ENCODE measurements at regions not wholly inside any gene's neighbourhood (a gene's known extent, or its start where the extent isn't known, plus 50 kb on each side); places are given as distances from the start of the nearest gene placed in this dataset.

DNA sequence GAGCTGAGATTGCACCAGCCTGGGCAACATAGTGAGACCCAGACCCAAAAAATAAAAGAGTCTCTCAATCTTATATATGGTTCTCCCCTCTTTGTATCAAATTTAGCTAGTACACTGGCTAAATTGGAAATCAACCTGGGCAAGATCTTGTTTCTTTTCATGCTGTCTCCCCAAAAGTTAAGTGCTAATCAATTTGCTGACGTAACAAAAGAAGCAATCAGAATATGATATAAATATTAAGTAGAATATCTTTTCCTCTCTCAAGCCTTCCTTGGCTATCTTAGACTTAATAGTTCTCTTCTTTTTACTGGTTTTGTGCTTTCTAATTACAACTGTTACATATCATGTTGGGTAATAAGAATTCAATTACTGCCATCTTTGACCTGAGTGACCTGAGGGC lies 258.9 kb downstream of the KCNRG start:
- no TSS peak for BruUV-seq (replicated peaks)
- TF ChIP-seq CTCF (IDR thresholded peaks at IDR 0.05; ENCODE audit: unreplicated experiment), result no peak
- Mint-ChIP-seq H3K4me1 (ENCODE audit: insufficient read depth, unreplicated experiment) (peaks cover 12% of the 10 kb centered on the region), H3K9me3 (ENCODE audit: unreplicated experiment) (no peaks in the 10 kb centered on the region), H3K27me3 (ENCODE audit: insufficient read depth, unreplicated experiment) (no peaks in the 10 kb centered on the region), H3K36me3 (ENCODE audit: insufficient read depth, unreplicated experiment) (no peaks in the 10 kb centered on the region), H3K4me3 (ENCODE audit: unreplicated experiment) (no peak overlapping the region), H3K27ac (ENCODE audit: low read depth, unreplicated experiment) (no peak overlapping the region)
- CTCF ChIA-PET, result interaction anchor here (0.7 to 1.0 kb wide), 3 partner anchors 150 to 277 kb away, joined by 3 to 5 read pairs (median 3); no protein-coding TSS in a partner anchor
- POLR2A ChIA-PET, result interaction anchor here (1.4 to 4.3 kb wide), 3 partner anchors 49 to 149 kb away, joined by 4 to 17 read pairs (median 5); no protein-coding TSS in a partner anchor
- no peak for DNase-seq (ENCODE audit: unreplicated experiment)
- intact Hi-C loops (cut with micrococcal nuclease), result no loop called here

DNA sequence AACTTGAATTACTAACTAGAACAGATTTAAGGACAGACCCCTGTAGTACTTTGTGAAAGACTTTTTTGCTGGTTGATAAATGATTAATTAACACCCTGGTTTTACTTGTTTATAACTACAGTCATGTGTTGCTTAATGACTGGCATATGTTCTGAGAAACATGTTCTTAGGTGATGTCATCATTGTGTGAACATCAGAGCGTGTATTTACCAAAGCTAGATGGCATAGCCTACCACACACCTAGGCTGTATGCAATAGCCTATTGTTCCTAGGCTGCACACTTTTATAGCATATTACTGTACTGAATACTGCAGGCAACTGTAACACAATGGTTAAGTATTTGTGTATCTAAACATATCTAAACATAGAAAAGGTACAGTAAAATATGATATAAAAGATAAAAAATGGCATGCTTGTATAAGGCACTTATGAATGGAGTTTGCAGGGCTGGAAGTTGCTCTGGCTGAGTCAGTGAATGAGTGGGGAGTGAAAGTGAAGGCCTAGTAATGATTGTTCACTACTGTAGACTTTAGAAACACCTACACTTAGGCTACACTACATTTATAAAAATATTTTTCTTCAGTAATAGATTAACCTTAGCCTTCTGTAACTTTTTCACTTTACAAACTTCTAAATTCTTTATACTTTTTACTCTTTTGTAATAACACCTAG lies 260.3 kb downstream of the KCNRG start:
- no peaks in the 10 kb centered on the region for H3K9me3 Mint-ChIP-seq (ENCODE audit: unreplicated experiment)
- no peaks in the 10 kb centered on the region for H3K36me3 Mint-ChIP-seq (ENCODE audit: insufficient read depth, unreplicated experiment)
- ChIA-PET CTCF (no interaction called here), POLR2A (interaction anchor here (0.6 to 4.3 kb wide), 5 partner anchors 13 to 254 kb away, joined by 3 to 17 read pairs (median 4); no protein-coding TSS in a partner anchor)
- H3K27me3 Mint-ChIP-seq (ENCODE audit: insufficient read depth, unreplicated experiment), result no peaks in the 10 kb centered on the region
- peak; percentile 60 for DNase-seq (ENCODE audit: unreplicated experiment)
- H3K4me3 Mint-ChIP-seq (ENCODE audit: unreplicated experiment), result no peak overlapping the region
- peaks cover 12% of the 10 kb centered on the region for H3K4me1 Mint-ChIP-seq (ENCODE audit: insufficient read depth, unreplicated experiment)
- intact Hi-C loops (cut with micrococcal nuclease), result no loop called here
- BruUV-seq (replicated peaks), result no TSS peak
- no peak for TF ChIP-seq CTCF (IDR thresholded peaks at IDR 0.05; ENCODE audit: unreplicated experiment)
- H3K27ac Mint-ChIP-seq (ENCODE audit: low read depth, unreplicated experiment), result no peak overlapping the region

DNA sequence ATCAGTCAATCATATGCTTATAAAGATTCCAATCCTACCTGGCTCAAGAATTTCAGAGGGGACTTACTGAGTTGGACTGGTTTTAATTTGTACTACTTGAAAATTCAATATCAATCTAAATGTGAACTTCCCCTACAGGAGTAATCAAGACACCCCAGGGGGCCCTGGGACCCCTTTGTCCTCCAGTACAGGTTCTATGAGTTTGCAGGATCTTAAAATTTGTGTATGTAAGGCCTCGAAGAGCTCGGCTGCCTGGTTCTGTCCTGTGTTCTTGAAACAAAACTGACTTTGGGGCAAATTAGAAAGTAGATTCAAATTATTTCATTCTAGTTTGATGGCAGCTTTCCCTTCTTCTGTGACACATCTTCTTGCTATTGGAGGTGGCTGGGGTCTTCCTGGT lies 261.3 kb downstream of the KCNRG start:
- peaks cover 12% of the 10 kb centered on the region for H3K4me1 Mint-ChIP-seq (ENCODE audit: insufficient read depth, unreplicated experiment)
- DNase-seq (ENCODE audit: unreplicated experiment), result no peak
- no peak for TF ChIP-seq CTCF (IDR thresholded peaks at IDR 0.05; ENCODE audit: unreplicated experiment)
- H3K27me3 Mint-ChIP-seq (ENCODE audit: insufficient read depth, unreplicated experiment), result no peaks in the 10 kb centered on the region
- no peaks in the 10 kb centered on the region for H3K36me3 Mint-ChIP-seq (ENCODE audit: insufficient read depth, unreplicated experiment)
- POLR2A ChIA-PET, result interaction anchor here (0.6 to 4.3 kb wide), 6 partner anchors 14 to 792 kb away, joined by 3 to 17 read pairs (median 4); no protein-coding TSS in a partner anchor
- H3K4me3 Mint-ChIP-seq (ENCODE audit: unreplicated experiment), result no peak overlapping the region
- H3K27ac Mint-ChIP-seq (ENCODE audit: low read depth, unreplicated experiment), result peak overlapping the region; percentile 1
- peaks cover 8% of the 10 kb centered on the region for H3K9me3 Mint-ChIP-seq (ENCODE audit: unreplicated experiment)
- no TSS peak for BruUV-seq (replicated peaks)
- intact Hi-C loops (cut with micrococcal nuclease), result no loop called here
- CTCF ChIA-PET, result no interaction called here

- intact Hi-C loops (cut with micrococcal nuclease), result no loop called here
- ChIA-PET CTCF (no interaction called here), POLR2A (interaction anchor here (1.1 to 1.8 kb wide), 2 partner anchors 250 to 252 kb away, joined by 3 to 4 read pairs; no protein-coding TSS in a partner anchor)
- TF ChIP-seq CTCF (IDR thresholded peaks at IDR 0.05; ENCODE audit: unreplicated experiment), result no peak
- Mint-ChIP-seq H3K27me3 (ENCODE audit: insufficient read depth, unreplicated experiment) (no peaks in the 10 kb centered on the region), H3K4me3 (ENCODE audit: unreplicated experiment) (no peak overlapping the region), H3K27ac (ENCODE audit: low read depth, unreplicated experiment) (peak overlapping the region; percentile 1), H3K36me3 (ENCODE audit: insufficient read depth, unreplicated experiment) (no peaks in the 10 kb centered on the region), H3K4me1 (ENCODE audit: insufficient read depth, unreplicated experiment) (peaks cover 12% of the 10 kb centered on the region), H3K9me3 (ENCODE audit: unreplicated experiment) (peaks cover 8% of the 10 kb centered on the region)
- BruUV-seq (replicated peaks), result no TSS peak
- peak; percentile 78 for DNase-seq (ENCODE audit: unreplicated experiment)
Observed at GRCh38 chr13:50277127-50277526, 261.9 kb downstream of the KCNRG start.
